Muscle of back (tissue), 3 donors: ENCODE measurements at regions not wholly inside any gene's neighbourhood (a gene's known extent, or its start where the extent isn't known, plus 50 kb on each side); places are given as distances from the start of the nearest gene placed in this dataset.
"Not testable (repeated sequence)": the region's sequence is repeated elsewhere in the genome, so short reads cannot be mapped to it uniquely, and the experiment has no call there.

ENCODE experiments used
- DNase-seq, 3 donors: peaks; one replicate each; pipeline versions ENCODE4 v3.0.0 to v3.0.0-alpha.2; 2013

GRCh38 chr3:20556661-20557060 is 370.7 kb upstream of the SGO1 start:
- no peak for DNase-seq

- no peak for DNase-seq
These were observed 366.7 kb upstream of the SGO1 start for GRCh38 chr3:20552605-20553275.

DNA sequence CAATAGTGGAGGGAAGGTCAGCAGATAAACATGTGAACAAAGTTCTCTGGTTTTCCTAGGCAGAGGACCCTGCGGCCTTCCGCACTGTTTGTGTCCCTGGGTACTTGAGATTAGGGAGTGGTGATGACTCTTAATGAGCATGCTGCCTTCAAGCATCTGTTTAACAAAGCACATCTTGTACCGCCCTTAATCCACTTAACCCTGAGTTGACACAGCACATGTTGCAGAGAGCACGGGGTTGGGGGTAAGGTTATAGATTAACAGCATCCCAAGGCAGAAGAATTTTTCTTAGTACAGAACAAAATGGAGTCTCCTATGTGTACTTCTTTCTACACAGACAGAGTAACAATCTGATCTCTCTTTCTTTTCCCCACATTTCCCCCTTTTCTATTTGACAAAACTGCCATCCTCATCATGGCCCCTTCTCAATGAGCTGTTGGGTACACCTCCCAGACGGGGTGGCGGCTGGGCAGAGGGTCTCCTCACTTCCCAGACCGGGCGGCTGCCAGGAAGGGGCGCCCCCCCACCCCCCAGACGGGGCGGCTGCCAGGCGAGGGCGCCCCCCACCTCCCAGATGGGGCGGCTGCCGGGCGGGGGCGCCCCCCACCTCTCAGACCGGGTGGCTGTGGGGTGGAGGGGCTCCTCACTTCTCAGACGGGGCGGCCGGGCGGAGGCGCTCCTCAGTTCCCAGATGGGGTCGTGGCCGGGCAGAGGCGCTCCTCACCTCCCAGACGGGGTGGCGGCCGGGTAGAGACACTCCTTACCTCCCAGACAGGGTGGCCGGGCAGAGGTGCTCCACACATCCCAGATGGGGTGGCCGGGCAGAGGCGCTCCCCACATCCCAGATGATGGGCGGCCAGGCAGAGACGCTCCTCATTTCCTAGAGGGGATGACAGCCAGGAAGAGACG is 361.6 kb upstream of the SGO1 start:
- not testable (repeated sequence) for DNase-seq

- DNase-seq, result peak in 1 of 3 donors; percentile 32
These were observed 360.6 kb upstream of the SGO1 start for GRCh38 chr3:20546636-20547035.

GRCh38 chr3:20543535-20544226 is 357.7 kb upstream of the SGO1 start:
- no peak for DNase-seq

DNA sequence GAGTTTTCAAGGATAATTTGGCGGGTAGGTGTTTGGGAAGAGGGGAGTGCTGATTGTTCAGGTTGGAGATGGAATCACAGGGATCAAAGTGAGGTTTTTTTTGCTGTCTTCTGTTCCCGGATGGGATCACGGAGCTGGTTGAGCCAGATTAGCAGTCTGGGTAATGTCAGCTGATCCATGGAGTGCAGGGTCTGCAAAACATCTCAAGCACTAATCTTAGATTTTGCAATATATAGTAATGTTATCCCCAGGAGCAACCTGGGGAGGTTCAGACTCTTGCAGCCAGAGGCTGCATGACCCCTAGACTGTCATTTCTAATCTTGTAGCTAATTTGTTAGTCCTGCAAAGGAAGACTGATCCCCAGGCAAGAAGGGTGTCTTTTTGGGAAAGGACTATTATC is 354.1 kb upstream of the SGO1 start:
- DNase-seq, result no peak

DNA sequence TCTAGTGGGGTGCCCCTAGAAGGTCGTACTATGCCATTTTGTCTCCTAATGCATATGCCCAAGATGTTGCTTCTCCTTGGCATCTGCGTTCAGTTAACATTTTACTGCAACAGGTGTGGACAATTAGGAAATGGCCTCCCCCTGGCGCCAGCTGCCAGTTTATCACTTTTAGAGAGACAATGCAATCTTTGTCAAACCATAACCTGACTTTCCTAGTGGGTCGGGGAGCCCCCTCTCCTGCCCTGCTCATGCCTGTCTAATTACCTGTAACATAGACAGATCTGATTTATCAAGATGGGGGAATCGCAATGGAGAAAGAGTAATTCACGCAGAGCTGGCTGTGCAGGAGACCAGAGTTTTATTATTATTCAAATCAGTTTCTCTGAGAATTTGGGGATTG is 353.7 kb upstream of the SGO1 start:
- DNase-seq, result no peak

DNA sequence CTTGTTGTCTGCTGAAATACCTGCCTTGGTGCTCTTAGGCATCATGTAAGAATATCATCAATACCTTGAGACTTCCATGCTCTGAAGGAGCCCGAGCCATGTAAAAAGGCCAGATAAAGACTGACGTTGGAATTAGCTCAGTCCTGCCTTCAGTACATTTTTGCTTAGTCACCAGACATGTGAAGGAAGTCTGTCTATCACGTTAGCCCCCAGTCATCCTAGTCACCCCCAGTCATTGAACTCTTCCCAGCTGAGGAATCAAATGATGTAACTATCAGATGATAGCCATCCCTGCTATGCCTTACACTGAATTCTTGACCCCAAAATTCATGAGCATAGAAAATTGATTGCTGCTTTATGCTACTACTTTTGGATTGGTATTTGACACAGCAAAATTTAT is 351.2 kb upstream of the SGO1 start:
- no peak for DNase-seq

DNA sequence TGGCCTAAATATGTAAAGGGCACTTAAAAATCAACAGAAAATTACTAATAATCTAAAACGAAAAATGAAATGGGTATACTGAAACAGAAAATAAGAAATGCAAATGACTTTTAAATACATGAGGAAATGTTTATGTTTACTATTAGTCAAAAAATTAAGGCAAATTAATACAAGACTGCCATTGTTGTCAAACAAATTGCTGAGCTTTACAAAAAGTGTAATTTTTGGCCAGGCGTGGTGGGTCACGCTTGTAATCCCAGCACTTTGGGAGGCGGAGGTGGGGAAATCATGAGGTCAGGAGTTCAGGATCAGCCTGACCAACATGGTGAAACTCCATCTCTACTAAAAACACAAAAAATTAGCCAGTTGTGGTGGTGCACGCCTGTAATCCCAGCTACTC is 343.9 kb upstream of the SGO1 start:
- no peak for DNase-seq

- peak in 1 of 3 donors; percentile 20 for DNase-seq
These were observed 342.3 kb upstream of the SGO1 start for GRCh38 chr3:20528180-20528770.

- DNase-seq, result no peak
These were observed 341.4 kb upstream of the SGO1 start for GRCh38 chr3:20527368-20527767.

DNA sequence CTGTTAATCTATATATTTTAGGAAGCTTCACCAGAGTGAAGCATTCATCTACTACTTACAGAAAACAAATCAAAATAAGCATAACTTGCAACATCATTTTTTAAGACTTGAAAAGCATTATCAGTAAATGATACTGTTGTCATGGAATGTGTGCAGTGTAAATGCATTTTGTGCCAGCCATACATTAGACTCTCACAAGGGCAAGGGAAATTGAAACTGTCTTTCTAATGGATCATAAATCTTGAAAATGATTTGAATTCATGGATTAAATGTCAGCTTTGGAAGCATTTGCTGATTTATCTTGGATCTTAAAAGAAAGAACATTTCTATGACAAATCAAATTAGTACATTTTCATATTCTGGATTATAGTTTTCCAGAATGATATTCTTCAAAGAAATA is 338.3 kb upstream of the SGO1 start:
- no peak for DNase-seq

GRCh38 chr3:20523293-20523692 is 337.3 kb upstream of the SGO1 start:
- DNase-seq, result no peak

DNA sequence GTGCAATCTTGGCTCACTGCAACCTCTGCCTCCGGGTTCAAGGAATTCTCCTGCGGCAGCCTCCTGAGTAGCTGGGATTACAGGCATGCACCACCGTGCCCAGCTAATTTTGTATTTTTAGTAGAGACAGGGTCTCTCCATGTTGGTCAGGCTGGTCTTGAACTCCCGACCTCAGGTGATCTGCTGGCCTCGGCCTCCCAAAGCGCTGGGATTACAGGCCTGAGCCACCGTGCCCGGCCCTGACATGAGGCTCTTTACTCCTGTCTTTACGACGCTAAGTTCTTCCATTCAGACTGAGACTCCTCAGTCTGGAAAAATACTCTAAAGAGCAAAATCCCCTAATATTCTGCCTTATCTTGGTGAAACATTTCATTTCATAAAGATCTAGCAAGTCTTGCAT is 331.3 kb upstream of the SGO1 start:
- not testable (repeated sequence) for DNase-seq

GRCh38 chr3:20516311-20516710 is 330.3 kb upstream of the SGO1 start:
- peak in 2 of 3 donors; percentile 8 to 55 for DNase-seq

DNA sequence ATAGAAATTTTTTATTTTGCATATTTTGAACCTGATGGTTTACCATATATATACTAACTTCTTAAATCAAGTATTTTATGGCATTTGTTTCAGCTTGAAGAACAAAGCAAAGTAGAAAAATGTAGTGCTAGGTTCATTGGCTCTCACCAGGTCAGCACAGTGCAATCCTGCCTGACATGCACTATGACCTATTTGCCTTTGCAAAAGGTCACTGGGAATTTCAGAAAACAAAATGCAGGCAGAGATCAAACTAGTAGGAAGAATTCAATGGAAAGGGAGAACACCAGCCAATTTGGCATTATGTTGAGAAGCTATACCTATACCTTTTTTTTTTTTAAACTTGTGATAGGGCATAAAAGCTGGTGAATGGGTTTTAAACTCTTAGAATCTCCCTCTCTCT is 329.8 kb upstream of the SGO1 start:
- no peak for DNase-seq

DNA sequence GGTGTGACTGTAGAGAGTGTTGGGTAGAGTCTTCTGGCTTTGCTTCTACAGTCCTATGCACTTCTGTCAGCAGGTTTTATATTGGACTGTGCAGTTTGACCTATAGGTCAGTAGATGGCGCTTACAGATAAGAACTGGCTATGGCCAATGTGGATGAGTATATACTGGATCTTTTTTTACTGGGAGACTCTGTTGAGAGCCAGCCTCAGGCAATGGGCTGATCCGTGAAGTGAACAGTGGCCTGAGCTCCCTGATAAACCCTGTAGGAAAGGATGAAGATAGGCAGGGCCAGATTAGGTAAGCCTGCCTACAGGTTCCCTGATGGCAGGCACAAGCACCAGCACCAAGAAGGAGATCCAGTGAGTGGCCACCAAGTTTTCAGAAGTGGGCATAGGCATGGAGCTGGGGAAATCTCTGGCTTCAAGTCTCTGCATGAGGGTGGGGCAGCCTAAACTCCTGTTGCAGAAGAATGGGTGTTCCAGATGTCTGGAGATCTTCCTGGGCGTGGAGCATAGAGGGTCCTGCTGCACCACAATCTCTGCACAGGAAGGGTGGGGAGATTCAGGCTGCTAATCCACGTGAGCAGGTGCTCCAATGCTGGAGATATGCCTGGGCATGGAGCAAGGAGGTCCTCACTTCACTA is 326.0 kb upstream of the SGO1 start:
- peak; percentile 38 to 75 (median 43) for DNase-seq

DNA sequence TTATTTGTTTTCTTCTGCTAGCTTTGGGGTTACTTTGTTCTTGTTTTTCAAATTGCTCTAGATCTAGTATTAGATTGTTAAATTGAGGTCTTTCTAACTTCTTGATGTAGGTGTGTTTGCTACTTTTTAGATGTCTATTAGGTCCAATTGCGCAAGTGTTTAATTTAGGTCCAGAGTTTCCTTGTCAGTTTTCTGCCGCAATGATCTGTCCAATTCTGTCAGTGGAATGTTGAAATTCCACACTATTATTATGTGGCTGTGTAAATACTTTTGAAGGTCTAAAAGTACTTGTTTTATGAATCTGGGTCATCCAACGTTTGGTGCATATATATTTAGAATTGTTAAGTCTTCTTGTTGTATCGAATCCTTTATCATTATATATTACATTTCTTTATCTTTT is 324.4 kb upstream of the SGO1 start:
- DNase-seq, result no peak

- DNase-seq, result no peak
These were observed 317.5 kb upstream of the SGO1 start for GRCh38 chr3:20503394-20504082.

DNA sequence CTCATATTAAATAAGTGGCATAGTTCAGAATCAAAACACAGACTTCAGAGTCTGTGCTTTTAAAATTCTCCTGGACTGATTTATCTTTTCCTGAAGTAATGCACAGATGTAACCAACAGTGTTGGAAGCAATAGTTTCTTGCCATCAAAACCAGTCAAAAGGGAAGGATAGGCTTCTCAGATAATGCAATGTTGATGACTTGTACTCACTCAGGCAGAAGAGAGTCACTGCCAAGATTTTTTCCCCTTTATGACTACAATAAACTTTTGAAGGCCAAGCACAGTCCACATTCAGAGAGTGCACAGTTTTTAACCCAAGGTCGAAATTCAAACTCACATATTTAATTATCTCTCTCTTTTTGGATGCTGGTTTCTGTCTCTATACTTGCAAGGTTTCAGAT is 305.0 kb upstream of the SGO1 start:
- no peak for DNase-seq

GRCh38 chr3:20488151-20488550 is 302.1 kb upstream of the SGO1 start:
- peak in 2 of 3 donors; percentile 2 to 20 for DNase-seq
